Astrocyte of the cerebellum (primary cell): ENCODE measurements at regions not wholly inside any gene's neighbourhood (a gene's known extent, or its start where the extent isn't known, plus 50 kb on each side); places are given as distances from the start of the nearest gene placed in this dataset.

Experiments used
- DNase-seq: peaks from one replicate; pipeline ENCODE4 v3.0.0-alpha.2; 2011; ENCODE audit warnings: low read depth
- H3K4me3 ChIP-seq: 2 replicates; pipeline ENCODE4 v1.5.1; 2011; ENCODE audit warnings: mild to moderate bottlenecking, low read depth, low read length, moderate library complexity
- in situ Hi-C: cut with HindIII; loops from 2 replicates; pipeline ENCODE4 v1.10.0; 2017; ENCODE audit warnings: low sequenced_read_pairs
- TF ChIP-seq, protein P1 (sequence below): IDR thresholded peaks from 2 replicates; pipeline ENCODE4 v1.5.1; 2012; ENCODE audit warnings: low read length, low read depth, moderate library complexity, mild to moderate bottlenecking; ENCODE audit errors: missing control alignments

DNA sequence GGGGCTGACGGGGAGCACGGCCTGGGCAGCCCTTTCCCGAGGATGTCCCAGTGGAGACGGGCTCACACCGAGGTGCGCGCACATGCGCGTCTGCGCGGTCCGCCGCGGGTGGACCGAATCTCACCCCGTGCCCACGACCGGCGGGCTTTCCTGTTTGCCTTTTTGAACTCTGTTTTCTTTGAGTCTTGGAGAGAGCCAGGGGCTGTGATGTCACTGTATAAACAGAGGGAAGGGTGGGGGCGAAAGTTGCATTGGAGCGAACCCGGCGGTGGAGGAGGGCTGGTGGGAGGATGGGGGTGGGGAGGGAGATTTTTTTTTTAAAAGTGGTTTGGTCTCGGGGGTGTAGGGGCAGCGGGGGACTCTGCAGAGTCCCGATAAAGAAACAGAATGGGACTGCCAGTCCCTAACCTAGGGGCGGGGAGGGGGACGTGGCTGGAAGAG, 141.2 kb upstream of the CTAGE1 start:
- TF ChIP-seq, protein P1, sequence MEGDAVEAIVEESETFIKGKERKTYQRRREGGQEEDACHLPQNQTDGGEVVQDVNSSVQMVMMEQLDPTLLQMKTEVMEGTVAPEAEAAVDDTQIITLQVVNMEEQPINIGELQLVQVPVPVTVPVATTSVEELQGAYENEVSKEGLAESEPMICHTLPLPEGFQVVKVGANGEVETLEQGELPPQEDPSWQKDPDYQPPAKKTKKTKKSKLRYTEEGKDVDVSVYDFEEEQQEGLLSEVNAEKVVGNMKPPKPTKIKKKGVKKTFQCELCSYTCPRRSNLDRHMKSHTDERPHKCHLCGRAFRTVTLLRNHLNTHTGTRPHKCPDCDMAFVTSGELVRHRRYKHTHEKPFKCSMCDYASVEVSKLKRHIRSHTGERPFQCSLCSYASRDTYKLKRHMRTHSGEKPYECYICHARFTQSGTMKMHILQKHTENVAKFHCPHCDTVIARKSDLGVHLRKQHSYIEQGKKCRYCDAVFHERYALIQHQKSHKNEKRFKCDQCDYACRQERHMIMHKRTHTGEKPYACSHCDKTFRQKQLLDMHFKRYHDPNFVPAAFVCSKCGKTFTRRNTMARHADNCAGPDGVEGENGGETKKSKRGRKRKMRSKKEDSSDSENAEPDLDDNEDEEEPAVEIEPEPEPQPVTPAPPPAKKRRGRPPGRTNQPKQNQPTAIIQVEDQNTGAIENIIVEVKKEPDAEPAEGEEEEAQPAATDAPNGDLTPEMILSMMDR = no peak
- no peak for DNase-seq
- in situ Hi-C loops = no loop called here
- peak overlapping the region; percentile 49 for H3K4me3 ChIP-seq

DNA sequence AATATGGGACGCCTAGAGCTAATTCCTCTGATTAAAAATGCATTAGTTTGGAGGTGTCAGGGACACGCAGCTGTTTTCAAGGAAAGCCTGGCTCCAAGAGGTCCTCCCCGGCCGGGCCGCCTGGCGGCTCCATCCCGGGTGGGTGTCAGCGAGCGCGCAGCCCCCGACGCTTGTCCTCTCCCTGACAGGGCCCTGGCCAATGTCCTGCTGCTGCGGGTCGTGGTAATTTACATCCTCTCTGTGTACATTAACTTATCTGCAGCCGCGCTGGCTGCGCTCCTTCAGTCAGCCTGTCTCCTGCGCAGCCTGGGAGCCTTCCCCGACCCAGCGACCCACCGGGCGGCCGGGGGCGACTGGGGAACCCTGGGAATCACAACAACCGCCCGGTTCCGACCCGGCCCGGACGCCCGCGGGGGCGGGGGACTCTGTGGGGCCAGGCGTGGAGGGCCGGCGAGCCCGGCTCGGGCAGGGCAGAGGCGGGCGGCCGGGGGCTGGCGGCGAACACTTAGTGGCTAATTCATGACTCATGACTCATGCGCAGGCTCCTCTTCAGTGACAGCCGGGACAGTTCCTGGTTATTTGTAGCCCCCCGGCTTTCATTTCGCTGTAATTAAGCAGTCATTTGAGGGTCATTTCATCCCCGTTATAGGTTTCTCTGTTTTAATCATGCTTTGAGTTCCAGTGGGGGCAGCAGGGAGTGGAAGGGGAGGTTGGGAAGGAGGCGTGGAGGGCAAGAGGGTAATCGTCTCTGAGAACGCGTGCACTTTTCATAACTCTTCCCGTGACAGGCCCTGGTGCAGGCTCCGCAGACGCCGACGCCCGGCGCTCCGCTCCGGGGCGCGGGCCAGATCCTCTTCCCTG, 141.9 kb upstream of the CTAGE1 start:
- no peak for DNase-seq
- peak overlapping the region; percentile 49 for H3K4me3 ChIP-seq
- in situ Hi-C loops = loop anchor here (5.0 to 10.0 kb wide), 2 partner anchors 235 to 387 kb away; no protein-coding TSS in a partner anchor
- TF ChIP-seq, protein P1 = peak; percentile 41

DNA sequence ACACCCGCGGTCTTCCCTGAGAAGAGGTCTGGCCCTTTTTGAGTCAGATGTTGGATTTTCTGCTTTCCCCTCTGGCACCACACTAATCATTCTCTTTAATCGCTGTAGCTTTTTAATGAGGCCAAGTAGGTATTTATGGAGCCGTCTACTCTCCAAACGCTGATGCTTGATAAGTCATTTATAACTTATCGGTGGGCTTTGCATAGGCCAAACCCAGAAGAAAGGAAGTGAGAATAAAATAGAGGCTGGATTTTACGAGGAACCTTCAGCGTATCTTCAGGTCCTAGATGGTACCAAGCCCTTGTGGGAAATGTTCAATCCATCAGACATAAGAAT, 142.5 kb upstream of the CTAGE1 start:
- peak overlapping the region; percentile 49 for H3K4me3 ChIP-seq
- TF ChIP-seq, protein P1 = no peak
- DNase-seq = no peak
- in situ Hi-C loops = loop anchor here (5.0 to 10.0 kb wide), 2 partner anchors 235 to 388 kb away; no protein-coding TSS in a partner anchor

DNA sequence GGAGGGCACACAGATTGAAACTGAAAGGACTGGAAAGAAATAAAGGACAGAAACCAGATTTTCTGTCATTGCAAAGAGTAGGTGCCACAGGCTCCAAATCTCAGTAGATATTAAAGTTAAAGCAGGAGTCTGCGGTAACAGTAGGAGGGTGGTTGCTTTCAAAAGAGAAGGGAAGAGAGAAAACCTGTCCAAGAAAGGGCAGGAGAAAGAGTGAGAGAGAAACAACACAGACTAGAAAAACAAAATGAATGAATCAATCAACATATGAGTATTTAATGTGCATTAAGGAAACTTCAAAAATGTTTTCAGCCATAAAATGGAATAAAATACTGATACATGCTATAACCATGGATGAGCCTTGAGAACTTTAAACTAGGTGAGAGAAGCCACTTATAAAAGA, 143.1 kb upstream of the CTAGE1 start:
- in situ Hi-C loops = loop anchor here (5.0 to 10.0 kb wide), 2 partner anchors 236 to 388 kb away; no protein-coding TSS in a partner anchor
- no peak overlapping the region for H3K4me3 ChIP-seq
- TF ChIP-seq, protein P1 = no peak

DNA sequence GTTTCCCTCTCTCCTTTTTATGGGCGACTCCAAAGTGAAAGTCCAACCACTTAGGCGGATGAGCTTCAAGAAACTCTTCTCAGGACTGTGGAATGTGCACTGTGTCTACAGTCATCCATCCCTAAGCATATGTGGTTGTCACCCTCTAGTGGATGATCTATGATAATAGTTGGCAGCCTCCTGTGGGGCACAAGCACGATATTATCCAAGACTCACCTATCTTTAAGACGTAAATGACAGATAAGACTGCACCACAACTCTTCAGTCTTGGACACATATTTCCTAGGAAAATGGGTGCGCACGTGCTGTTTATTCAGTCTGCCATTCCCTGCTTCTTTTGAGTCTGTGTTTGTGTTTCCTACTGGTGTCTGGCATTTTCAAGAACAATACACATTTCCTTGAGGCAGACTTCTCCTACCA, 145.5 kb upstream of the CTAGE1 start:
- peak; percentile 84 for DNase-seq
- in situ Hi-C loops = loop anchor here (5.0 to 10.0 kb wide), 2 partner anchors 238 to 391 kb away; no protein-coding TSS in a partner anchor
- no peak overlapping the region for H3K4me3 ChIP-seq

More for the DNA sequence above, 143.1 kb upstream of the CTAGE1 start:
- DNase-seq = no peak

DNA sequence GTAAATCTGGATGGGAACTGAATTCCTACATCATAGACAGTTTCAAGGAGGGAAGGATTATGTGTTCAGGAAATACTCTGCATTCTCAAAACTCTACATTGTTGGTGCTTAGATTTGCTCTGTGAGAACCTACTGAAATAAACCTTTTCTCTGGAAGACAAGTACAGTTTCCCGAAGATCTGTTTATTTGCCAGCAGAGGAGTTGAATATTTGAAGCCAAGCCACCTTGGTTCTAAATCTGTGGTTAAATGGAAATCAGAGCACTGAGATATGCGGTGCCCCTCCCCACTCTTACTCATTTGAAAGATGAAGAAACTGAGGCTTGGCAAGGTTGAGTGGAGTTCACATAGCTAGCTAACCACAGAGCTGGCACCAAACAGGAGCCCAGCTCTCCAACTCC, 146.3 kb upstream of the CTAGE1 start:
- in situ Hi-C loops = loop anchor here (5.0 to 10.0 kb wide), 2 partner anchors 239 to 392 kb away; no protein-coding TSS in a partner anchor
- TF ChIP-seq, protein P1 = no peak
- H3K4me3 ChIP-seq = no peak overlapping the region
- peak; percentile 73 for DNase-seq

More for the DNA sequence above, 145.5 kb upstream of the CTAGE1 start:
- TF ChIP-seq, protein P1 = peak; percentile 69
